Left lobe of liver (tissue), 2 donors: ENCODE measurements at regions not wholly inside any gene's neighbourhood (a gene's known extent, or its start where the extent isn't known, plus 50 kb on each side); places are given as distances from the start of the nearest gene placed in this dataset.

Experiments
- ATAC-seq: fragments of 200-7000 bp; cut with Tn5 transposase; one replicate; pipeline ENCODE4 v1.9.1; 2020; ENCODE audit warnings: mild to moderate bottlenecking, moderate library complexity
- DNase-seq: peaks from one replicate; pipeline ENCODE4 v3.0.0-alpha.2; 2020; ENCODE audit warnings: low spot score
- donor health status: DM: no; HTN: no; CAD: no; lungs with moderate emphysema.
- donor health status: DM: no; HTN: yes; CAD: no.

DNA sequence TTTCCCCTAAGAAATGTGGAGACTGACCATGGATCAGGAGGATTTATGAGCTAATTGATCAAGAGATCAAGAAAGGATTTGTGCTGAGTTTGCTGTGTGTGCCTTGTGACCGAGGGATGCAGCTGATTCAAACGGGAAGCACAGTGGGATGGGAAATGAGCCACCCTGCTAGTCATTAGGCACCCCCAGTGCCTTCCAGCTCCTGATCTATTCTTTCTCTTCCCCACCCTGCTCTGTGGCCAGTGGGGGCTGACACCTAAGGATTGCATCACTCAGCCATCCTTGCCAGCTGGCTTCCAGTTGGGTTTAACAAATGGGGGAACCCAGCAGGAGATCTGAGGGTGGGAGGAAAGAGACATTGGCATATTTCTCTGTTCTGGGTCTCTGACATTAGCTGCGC, 132.2 kb upstream of the CXCR4 start:
- no peak for ATAC-seq
- no peak for DNase-seq

DNA sequence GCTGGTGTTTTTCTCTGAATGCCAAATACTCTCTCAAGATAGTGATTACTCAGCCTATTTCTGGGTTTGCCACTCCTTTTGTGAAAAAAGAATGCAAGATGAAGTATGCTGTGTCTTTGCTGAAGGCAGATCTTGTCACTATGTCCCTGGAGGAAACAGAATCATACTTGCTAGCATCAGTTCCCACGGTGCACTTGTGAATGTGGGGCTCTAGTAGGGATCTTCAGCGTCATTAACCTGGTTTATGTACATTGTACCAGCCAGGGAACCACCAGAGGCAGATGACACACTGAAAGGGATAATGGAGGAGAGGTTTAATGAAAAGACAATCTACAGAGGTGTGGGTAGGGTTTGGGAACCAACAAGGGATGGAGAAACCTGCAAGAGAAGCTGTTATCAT, 131.0 kb upstream of the CXCR4 start:
- no peak for DNase-seq
- no peak for ATAC-seq

DNA sequence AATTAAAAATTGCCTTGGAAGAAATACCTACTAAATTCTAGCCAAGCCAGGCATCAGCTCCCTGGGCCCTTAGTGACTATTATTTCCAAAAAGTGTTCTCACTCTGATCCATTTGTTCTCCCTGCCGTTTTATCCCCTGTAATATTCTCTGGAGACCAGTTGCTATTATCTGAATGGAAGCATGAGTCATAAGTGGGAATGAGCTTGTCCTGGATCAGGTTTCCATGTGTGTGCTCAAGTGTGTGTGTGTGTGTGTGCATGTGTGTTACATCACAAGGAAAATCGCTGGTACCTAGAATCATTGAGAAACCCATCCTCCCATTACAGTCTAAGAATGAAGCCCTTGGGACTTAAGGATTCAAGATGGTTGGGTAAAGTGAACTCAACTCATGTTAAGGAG, 130.3 kb upstream of the CXCR4 start:
- ATAC-seq = no peak
- no peak for DNase-seq

GRCh38 chr2:136247204-136247950, 129.4 kb upstream of the CXCR4 start:
- ATAC-seq (no peak), DNase-seq (no peak)

GRCh38 chr2:136246086-136246669, 128.2 kb upstream of the CXCR4 start:
- peak; percentile 90 for ATAC-seq

DNA sequence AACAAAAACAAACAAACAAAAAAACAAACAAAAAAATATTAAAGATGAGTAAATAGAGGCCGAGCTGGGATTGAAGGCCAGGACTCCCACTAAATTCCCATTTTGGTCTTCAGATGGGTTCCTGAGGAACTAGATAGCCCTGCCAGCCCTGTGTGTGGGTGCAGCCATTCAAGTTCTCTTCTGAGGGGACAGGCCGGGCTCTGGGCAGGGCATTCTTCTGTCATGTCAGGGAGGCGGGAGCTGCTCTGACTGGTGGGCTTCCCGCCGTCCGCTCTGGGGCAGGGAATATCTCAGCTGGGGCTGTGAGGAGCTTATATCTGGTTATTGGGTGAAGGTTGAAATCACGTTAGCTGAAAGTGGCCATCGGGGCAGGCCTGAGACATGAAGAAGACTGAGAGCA, 127.3 kb upstream of the CXCR4 start:
- ATAC-seq = no peak
- no peak for DNase-seq

More at GRCh38 chr2:136246086-136246669, 128.2 kb upstream of the CXCR4 start:
- peak; percentile 53 for DNase-seq

DNA sequence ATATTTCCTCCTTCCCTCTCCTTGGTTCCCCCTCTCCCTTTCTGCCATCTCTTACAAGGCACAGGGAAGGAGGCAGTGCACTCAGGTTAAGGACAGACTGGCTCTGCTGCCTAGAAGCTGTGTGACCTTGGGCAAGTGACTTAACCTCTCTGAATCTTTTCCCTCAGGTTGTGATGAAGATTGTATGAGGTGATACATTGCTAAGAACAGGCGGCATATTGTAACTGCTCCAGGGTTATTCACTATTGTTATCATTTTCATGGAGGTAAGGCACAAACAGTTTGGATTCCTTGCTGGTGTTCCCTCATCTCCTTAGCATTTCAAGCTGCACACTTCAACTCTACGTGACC, 126.6 kb upstream of the CXCR4 start:
- no peak for ATAC-seq
- no peak for DNase-seq

DNA sequence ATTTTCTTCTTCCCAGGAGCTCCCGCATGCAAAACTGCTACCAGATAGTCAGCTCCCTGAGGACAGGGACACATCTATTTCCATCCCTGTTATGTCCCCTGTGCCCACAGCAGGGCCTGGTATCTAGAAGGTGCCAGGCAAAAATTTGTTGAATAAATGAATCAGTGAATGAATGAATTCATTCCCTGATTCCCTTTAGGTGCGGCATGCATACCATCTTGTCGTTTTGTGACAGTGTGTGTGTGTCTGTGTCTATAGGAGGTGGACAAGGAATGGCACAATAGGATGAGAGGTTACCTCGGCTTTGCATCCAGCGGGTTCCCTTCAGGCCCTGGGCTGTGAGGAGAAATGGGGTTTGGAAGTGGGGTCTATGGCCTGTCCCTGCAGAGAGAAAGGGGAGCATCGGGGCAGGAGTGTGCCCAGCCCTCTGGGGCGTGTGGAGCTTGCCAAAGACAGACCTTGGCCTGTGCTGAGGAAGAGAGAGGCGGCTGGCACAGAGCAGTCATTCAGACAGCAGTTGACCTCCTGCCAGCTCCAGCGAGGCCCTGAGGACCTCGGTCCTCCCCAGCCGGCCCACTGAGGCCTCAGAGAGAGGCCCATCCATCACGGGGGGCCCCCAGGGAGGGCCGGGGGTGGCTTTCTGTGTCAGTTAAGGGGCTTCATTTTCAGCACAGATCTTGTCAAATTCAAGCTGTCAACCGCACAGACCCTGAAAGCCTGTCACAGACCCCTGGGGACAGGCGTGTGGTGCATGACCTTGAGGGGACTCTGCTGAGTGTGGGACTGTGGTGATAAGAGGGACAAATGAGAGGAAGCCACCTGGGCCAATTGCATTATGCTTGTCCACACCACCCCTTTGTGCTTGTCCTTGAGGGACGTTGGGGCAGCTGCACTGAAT, 125.9 kb upstream of the CXCR4 start:
- DNase-seq (no peak), ATAC-seq (no peak)

GRCh38 chr2:136242687-136243277, 124.8 kb upstream of the CXCR4 start:
- DNase-seq = no peak
- ATAC-seq = no peak

DNA sequence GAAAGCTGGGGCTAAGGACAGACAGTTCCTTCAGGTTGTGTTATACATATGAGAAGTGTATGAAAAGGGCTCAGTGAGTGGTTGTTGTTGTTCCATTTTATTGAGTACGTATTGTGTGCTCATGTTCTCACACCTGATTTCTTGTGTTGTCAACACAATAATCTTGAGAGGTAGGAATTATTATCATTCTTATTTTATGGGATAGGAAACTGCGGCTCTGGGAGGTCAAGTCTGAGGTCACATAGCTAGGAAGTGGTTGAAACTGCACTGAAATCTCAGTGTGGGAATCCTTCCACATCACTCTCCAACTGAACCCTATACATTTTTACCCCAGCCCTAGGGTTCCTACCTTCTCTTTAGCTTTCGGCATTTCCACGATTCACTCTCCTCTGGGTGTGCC, 124.2 kb upstream of the CXCR4 start:
- ATAC-seq = no peak
- DNase-seq = no peak

GRCh38 chr2:136239079-136239685, 121.2 kb upstream of the CXCR4 start:
- ATAC-seq = no peak
- DNase-seq = no peak

- ATAC-seq (peak; percentile 36), DNase-seq (no peak)
Observed at GRCh38 chr2:136238286-136239078, 120.5 kb upstream of the CXCR4 start.

- ATAC-seq (no peak), DNase-seq (no peak)
Observed at GRCh38 chr2:136236019-136236418, 118.1 kb upstream of the CXCR4 start.

- no peak for DNase-seq
- no peak for ATAC-seq
Observed at GRCh38 chr2:136235546-136235945, 117.6 kb upstream of the CXCR4 start.

DNA sequence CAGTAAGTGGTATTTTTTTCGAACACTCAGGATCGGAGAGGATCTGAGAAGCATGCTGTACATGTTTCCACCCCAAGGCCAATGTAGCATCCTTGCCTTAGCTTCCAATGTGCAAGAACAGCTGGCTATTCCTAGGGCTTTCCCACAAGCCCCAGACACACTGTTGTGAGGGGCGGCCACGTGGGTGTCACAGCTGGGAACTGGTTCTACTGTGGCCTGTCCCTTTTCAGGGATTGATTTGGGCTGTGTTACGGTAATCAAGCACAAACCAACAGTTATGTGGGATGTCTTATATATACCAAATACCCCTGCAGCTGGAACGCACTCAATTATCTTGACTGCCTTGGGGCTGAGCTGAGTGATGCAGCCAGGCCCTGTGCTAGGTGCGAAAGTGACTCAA, 116.3 kb upstream of the CXCR4 start:
- DNase-seq (no peak), ATAC-seq (no peak)

- ATAC-seq (no peak), DNase-seq (no peak)
Observed at GRCh38 chr2:136233298-136233697, 115.3 kb upstream of the CXCR4 start.

DNA sequence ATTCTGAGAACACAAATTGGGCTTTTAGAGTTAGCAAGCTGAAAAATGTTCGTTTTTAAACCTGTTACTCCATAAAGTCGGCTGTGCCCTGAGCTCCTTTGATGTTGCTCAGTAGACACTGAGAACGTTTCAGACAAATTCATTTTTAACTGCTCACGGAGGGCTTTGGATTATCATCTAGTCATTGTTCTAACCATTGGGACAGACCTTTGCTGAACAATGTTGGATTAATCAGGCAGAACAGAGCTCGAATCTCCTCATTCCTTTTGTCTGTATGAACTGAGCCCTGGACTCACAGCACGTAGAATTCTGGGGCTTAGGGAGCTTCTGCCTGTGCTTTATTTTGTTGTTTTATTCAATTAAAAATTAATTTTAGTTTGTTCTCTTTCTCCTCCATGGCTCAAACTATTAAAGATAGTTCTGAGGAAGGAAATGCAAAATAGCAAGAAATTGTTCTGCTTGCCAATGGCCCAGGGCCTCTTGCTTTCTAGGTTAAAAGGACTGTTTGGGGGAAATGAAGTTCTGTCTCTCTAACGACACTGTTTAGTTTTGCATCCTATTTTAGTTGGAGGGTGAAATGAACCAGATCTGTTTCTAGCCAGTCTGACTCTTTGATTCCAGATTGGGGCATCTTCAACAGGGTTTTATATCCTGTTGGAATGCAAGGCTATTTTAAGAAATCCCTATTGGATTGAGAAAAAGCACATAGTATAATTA, 114.7 kb upstream of the CXCR4 start:
- DNase-seq = no peak
- ATAC-seq = no peak

GRCh38 chr2:136230464-136230863, 112.5 kb upstream of the CXCR4 start:
- DNase-seq (no peak), ATAC-seq (no peak)

DNA sequence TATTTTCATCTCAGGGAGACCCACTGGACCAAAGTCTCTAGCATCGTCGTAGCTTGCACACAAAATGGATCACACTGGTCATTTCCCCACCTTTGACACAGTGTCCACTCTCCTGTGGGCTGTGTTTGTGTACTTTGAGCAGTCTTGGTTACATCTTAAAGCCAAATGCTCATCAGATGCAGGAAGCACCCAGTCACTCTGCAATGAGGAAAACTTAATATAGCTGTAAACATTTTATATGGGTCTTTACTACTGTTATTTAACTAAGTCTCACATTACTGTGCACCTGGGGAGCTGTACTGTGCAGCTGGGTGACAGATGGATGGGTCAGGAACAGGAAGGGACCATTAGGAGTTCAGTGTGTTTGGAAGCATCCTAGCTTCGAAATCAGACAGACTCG, 109.0 kb upstream of the CXCR4 start:
- ATAC-seq (no peak), DNase-seq (no peak)
